Breast epithelium (tissue), 4 donors: ENCODE measurements at regions not wholly inside any gene's neighbourhood (a gene's known extent, or its start where the extent isn't known, plus 50 kb on each side); places are given as distances from the start of the nearest gene placed in this dataset.

Experiments
- DNase-seq, 2 donors: peaks; one replicate each; pipeline ENCODE4 v3.0.0-alpha.2; 2019; ENCODE audit warnings: low spot score in 2 of 2
- H3K27ac ChIP-seq, 2 donors: fragments of 200-600 bp; sonication (generic) in 1 of 2; one replicate each; pipeline ENCODE4 v1.5.1; 2016 to 2019; ENCODE audit warnings: mild to moderate bottlenecking in 1 of 2
- H3K27me3 ChIP-seq, 2 donors: fragments of 200-600 bp; sonication (generic) in 1 of 2; one replicate each; pipeline versions ENCODE4 v1.5.1 to v1.6.0; 2017 to 2019; ENCODE audit warnings: control low read depth in 1 of 2, mild to moderate bottlenecking in 1 of 2
- H3K36me3 ChIP-seq: fragments of 200-600 bp; one replicate; pipeline ENCODE4 v1.5.1; 2019
- H3K4me1 ChIP-seq, 2 donors: fragments of 200-600 bp; sonication (generic); one replicate each; pipeline ENCODE4 v1.5.1; 2016 to 2019; ENCODE audit warnings: control low read depth in 1 of 2
- H3K4me3 ChIP-seq, 3 donors: fragments of 200-600 bp; sonication (generic); 1 replicate in 2 of 3; 2 replicates in 1 of 3; pipeline ENCODE4 v1.5.1; 2016 to 2019; ENCODE audit warnings: mild to moderate bottlenecking in 3 of 3, moderate library complexity in 2 of 3
- H3K9me3 ChIP-seq, 2 donors: fragments of 200-600 bp; sonication (generic) in 1 of 2; one replicate each; pipeline ENCODE4 v1.5.1; 2016 to 2019; ENCODE audit warnings: control low read depth in 1 of 2
- POLR2A ChIP-seq: fragments of 450-650 bp; IDR thresholded peaks from one replicate; pipeline ENCODE4 v1.6.1; 2016; ENCODE audit warnings: antibody characterized with exemption, mild to moderate bottlenecking, moderate library complexity
- POLR2AphosphoS5 ChIP-seq, 3 donors: sonication (generic); formaldehyde crosslinking; IDR thresholded peaks; one replicate each; pipeline ENCODE4 v1.6.1; 2017; ENCODE audit warnings: antibody characterized with exemption in 3 of 3
- intact Hi-C: fragments of 100-400 bp; cut with DNase I; formaldehyde crosslinking; loops from one replicate; pipeline ENCODE4 v1.15.1; 2023; ENCODE audit warnings: low total_unique reads
- TF ChIP-seq, protein P1 (sequence below), 3 donors: fragments of 450-650 bp; IDR thresholded peaks; one replicate each; pipeline ENCODE4 v1.5.1; 2016 to 2017; ENCODE audit warnings: antibody characterized with exemption in 3 of 3, mild to moderate bottlenecking in 3 of 3, moderate library complexity in 3 of 3

DNA sequence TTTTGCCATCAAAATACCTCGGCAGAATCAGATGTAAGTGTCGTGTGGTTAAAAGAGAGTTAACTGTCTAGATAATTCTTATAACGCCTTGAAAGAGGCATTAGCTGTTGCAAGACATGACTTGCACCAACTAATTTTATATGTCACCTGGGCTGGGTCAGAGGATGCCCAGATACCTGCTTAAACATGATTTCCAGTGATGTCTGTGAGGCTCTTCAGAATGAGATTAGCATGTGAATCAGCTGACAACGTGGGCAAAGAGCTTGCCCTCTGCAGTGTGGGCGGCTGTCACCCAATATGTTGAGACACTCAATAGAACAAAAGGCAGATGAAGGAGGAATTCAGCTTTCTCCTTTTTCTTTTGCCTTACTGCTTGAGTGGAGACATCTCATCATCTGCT, 1180.6 kb downstream of the NLGN4Y start:
- H3K36me3 ChIP-seq: no peaks in the 10 kb centered on the region
- no peak overlapping the region for H3K27ac ChIP-seq
- DNase-seq: no peak
- H3K4me1 ChIP-seq: no peaks in the 10 kb centered on the region
- no peak overlapping the region for H3K4me3 ChIP-seq
- no peaks in the 10 kb centered on the region for H3K9me3 ChIP-seq
- intact Hi-C loops: no loop called here
- TF ChIP-seq POLR2AphosphoS5 (IDR thresholded peaks at IDR 0.05) (no peak), POLR2A (no peak)
- TF ChIP-seq, protein P1, sequence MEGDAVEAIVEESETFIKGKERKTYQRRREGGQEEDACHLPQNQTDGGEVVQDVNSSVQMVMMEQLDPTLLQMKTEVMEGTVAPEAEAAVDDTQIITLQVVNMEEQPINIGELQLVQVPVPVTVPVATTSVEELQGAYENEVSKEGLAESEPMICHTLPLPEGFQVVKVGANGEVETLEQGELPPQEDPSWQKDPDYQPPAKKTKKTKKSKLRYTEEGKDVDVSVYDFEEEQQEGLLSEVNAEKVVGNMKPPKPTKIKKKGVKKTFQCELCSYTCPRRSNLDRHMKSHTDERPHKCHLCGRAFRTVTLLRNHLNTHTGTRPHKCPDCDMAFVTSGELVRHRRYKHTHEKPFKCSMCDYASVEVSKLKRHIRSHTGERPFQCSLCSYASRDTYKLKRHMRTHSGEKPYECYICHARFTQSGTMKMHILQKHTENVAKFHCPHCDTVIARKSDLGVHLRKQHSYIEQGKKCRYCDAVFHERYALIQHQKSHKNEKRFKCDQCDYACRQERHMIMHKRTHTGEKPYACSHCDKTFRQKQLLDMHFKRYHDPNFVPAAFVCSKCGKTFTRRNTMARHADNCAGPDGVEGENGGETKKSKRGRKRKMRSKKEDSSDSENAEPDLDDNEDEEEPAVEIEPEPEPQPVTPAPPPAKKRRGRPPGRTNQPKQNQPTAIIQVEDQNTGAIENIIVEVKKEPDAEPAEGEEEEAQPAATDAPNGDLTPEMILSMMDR (IDR thresholded peaks at IDR 0.05): no peak
- no peaks in the 10 kb centered on the region for H3K27me3 ChIP-seq

DNA sequence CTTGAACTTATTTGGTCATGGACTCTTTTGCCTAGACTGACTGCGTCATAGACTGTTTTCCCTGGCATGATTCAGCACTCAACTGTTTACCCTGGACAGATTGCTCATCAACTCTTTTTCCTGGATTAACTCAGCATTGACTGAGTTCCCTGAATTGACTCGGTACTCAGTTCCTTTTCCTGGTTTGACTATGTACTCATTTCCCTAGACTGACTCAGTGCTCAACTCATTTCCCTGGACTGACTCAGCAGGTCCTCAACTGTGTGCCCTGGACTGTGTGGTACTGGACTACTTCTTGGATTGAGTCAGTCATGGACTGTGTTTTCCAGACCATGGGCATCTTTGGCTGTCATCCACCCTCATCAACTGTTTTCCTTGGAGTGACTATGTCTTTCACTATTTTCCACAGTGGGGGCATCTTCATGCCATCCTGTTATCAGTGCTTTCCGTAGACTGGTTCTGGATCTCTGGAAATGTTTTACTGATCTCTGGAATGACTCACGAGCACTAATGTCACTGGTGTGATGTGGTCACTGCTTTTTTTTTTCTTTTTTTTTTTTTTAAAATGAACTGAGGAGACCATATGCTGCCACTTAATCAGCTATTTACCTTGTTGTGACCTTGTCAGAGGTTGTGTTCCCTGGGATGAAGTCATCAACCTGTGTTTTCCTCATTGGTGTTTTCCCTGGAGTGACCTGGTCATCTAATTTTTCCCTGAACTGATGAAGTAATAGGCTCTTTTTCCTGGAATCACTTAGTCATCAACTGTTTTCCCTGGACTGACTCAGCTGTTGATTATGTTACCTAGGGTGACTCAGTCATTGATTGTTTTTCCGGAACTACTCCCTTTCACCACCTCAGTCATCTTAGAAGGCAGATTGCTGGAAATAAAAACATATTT, 1225.5 kb downstream of the NLGN4Y start:
- H3K27me3 ChIP-seq: no peaks in the 10 kb centered on the region
- H3K4me3 ChIP-seq: no peak overlapping the region
- no peaks in the 10 kb centered on the region for H3K4me1 ChIP-seq
- intact Hi-C loops: no loop called here
- TF ChIP-seq, protein P1 (IDR thresholded peaks at IDR 0.05): no peak
- no peak for TF ChIP-seq POLR2A
- H3K9me3 ChIP-seq: no peaks in the 10 kb centered on the region
- H3K27ac ChIP-seq: no peak overlapping the region
- no peaks in the 10 kb centered on the region for H3K36me3 ChIP-seq
- no peak for DNase-seq

DNA sequence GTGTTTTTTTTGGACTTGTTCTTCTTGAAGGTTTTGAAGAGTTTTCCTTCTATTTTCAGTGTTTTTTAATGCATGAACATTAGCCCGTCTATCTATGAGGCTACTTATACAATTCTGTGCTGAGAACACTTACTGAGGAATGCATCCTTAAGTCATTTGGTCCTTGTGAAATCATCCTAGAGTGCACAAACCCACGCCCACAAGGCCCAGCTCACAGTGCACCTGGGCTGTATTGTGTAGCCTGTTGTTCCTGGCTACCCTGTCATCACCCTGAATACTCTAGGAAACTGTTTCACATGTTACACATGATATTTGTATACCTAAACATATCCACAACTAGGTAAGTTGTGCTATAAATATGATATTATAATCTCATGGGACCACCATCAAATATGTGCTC, 1226.7 kb downstream of the NLGN4Y start:
- Histone ChIP-seq H3K9me3 (no peaks in the 10 kb centered on the region), H3K27ac (no peak overlapping the region), H3K4me1 (no peaks in the 10 kb centered on the region), H3K4me3 (no peak overlapping the region), H3K27me3 (no peaks in the 10 kb centered on the region), H3K36me3 (no peaks in the 10 kb centered on the region)
- TF ChIP-seq POLR2AphosphoS5 (IDR thresholded peaks at IDR 0.05) (no peak), POLR2A (no peak)
- TF ChIP-seq, protein P1 (IDR thresholded peaks at IDR 0.05): no peak
- intact Hi-C loops: no loop called here
- DNase-seq: no peak

DNA sequence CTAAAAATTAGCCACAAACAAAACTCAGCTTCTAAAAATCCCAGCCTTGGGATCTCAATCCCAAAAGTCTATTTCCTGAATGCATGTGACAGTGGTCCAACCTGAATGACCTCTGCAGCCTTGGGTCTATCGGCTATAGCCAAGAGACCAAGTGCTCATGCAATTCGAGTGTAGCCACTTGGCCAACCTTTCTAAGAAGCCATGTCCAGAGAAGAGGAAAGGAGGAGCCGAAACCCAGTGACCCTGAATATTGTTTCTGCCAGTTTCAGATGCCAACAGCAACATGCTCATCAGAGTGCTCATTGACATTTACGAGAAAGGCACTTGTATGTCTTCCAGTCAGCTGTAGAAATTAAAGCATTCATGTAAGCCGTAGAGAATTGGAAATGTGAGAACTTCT, 1231.9 kb downstream of the NLGN4Y start:
- Histone ChIP-seq H3K36me3 (no peaks in the 10 kb centered on the region), H3K27ac (no peak overlapping the region), H3K4me1 (no peaks in the 10 kb centered on the region), H3K4me3 (no peak overlapping the region), H3K9me3 (no peaks in the 10 kb centered on the region), H3K27me3 (no peaks in the 10 kb centered on the region)
- no peak for DNase-seq
- intact Hi-C loops: no loop called here
- TF ChIP-seq POLR2A: no peak
- TF ChIP-seq, protein P1 (IDR thresholded peaks at IDR 0.05): no peak
- TF ChIP-seq POLR2AphosphoS5 (IDR thresholded peaks at IDR 0.05): no peak

DNA sequence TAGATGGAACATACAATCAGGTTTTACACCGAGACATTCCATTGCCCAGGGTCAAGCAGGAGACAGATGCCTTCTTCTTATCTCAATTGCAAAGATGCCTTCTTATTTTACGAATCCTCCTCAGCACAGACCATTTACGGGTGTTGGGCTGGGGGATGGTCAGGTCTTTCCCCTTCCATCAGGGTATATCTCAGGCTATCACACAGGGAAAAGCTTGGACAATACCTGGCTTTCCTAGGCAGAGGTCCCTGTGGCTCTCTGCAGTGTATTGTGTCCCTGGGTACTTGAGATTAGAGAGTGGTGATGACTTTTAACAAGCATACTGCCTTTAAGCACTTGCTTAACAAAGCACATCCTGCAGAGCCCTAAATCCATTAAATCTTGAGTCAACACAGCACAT, 1249.2 kb downstream of the NLGN4Y start:
- Histone ChIP-seq H3K36me3 (no peaks in the 10 kb centered on the region), H3K4me3 (no peak overlapping the region), H3K9me3 (no peaks in the 10 kb centered on the region), H3K27ac (no peak overlapping the region), H3K27me3 (no peaks in the 10 kb centered on the region), H3K4me1 (no peaks in the 10 kb centered on the region)
- DNase-seq: no peak
- intact Hi-C loops: no loop called here
- no peak for TF ChIP-seq POLR2A
- TF ChIP-seq, protein P1 (IDR thresholded peaks at IDR 0.05): no peak
- no peak for TF ChIP-seq POLR2AphosphoS5 (IDR thresholded peaks at IDR 0.05)
